ENCODE measurements at regions not wholly inside any gene's neighbourhood (a gene's known extent, or its start where the extent isn't known, plus 50 kb on each side); places are given as distances from the start of the nearest gene placed in this dataset.

GRCh38 chr1:8158995-8159394, 132.9 kb upstream of the ERRFI1 start:
- TF ChIP-seq CTCF (conservative IDR thresholded peaks at IDR 0.05 in 1 of 2, IDR thresholded peaks at IDR 0.05 in 1 of 2; ENCODE audit: low read depth in 1 of 2, low read length in 2 of 2) = no peak
- no peak for TF ChIP-seq EZH2 (IDR thresholded peaks at IDR 0.05; ENCODE audit: low read length, missing control alignments)
